LoVo (cell line): ENCODE measurements at regions not wholly inside any gene's neighbourhood (a gene's known extent, or its start where the extent isn't known, plus 50 kb on each side); places are given as distances from the start of the nearest gene placed in this dataset.

ENCODE experiments used
- DNase-seq: peaks from one replicate; pipeline ENCODE4 v3.0.0-alpha.2; 2016; ENCODE audit warnings: low spot score

DNA sequence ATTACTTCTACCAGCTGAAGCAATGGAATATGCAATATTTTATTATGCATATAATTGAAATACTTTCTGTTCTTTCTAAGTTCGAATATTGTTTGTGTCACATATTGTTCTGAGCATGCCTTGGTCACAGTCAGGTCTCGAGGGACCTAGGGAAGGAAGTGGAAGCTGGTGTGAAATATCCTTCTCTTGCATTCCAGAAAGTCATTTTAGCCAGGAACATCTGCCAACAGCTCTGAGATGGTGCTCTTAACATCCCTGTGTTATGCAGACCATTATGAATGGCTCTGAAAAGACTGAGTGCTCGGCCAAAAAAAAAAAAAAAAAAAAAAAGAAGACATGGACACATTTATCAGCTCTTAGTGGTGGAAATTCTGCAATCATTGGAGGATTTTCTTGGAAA, 132.7 kb upstream of the JAG1 start:
- DNase-seq: no peak

DNA sequence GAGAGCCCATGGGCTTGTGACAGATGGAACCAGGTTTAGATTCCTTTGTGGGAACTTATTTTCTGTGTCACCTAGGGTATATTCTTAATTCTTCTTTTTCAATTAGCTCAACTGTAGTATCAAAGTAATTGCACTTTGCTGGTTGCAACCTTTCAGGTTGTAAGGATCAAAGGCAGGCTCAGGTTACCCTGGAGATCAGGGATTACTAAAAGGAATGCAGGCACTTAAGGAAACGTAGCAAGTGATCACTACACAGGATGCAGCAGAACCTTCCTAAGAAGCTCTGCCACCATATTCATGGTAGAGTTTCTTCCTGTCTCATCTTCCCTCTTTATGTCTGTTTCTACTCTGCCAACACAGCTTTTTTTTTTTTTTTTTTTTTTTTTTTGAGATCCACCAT, 133.2 kb upstream of the JAG1 start:
- DNase-seq: no peak

DNA sequence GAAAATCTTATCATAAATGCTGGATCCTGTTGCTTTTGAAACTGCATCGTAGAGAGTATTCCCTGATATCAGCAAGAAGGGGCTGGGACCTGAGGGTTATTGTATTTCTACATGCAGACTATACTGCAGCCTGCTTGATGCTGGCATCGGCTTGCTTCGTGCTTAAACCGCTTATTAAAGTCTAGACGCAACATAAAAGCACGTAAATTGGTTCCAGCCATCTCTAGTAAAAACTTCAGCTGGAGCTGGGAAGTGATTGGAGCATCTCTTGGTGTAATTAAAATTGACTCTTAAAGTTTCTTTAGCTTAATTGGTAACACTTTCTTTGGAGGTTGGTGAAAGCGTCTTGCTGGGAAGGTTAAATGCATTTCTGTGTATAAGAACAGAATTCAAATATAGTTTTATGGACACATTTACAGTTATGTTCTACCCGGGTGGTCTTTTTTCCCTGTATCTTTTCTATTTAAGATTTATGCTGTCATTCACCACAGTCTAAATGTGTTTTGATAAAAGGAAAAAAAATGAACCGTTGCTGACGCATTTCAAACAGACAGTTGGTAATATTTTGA, 139.0 kb upstream of the JAG1 start:
- no peak for DNase-seq

DNA sequence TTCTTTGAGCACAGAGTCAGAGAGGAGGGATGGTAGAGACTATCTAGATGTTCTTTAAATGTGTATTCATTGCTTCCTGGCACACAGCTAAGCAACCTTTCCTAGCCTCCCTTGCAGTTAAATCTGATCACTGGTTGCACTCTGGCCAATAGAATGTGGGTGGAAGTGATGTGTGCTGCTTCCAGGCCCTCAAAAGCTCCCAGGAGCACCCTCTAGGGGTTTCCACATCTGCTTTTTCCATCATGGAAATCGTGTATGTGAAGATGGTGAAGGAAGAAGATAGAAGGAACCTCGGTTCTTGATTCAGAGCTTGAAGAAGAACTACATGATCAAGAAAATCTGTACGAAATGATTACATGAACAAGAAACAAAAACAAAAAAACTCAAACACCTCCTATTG, 149.8 kb upstream of the JAG1 start:
- DNase-seq: no peak

DNA sequence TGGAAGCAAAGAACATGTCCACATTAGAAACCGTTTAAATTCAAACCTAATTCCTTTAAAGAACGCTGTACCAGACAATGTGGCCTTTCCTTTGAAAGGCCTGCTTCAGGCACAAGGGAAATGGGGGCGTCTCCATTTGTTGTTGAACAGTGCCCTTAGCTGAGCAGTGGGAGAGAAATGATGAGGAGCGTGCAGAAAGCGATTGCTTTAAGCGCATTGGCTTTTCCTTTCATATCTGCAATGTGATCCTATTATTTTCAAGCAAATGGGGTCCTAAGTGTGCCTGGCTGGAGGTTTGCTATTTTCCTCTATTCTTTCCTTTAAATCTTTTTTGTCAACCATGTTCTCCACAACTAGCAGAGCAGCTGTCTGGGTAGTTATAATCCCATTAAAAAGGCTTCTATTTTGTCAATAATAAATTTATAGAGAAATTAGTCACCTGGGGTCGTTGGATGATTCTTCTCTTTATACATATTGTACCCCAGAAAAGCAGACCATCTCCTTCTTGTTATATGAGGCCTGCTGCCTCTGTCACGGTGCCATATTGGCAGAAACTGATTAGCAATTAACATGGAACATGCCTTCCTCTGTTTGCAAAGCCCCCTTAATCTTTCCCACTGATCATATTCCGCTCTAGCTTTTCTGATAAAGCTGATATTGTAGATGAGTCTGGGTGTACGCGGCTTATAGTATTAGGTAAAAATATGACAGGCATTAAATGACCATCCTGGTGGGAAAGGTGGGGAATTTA, 151.1 kb upstream of the JAG1 start:
- DNase-seq: no peak

DNA sequence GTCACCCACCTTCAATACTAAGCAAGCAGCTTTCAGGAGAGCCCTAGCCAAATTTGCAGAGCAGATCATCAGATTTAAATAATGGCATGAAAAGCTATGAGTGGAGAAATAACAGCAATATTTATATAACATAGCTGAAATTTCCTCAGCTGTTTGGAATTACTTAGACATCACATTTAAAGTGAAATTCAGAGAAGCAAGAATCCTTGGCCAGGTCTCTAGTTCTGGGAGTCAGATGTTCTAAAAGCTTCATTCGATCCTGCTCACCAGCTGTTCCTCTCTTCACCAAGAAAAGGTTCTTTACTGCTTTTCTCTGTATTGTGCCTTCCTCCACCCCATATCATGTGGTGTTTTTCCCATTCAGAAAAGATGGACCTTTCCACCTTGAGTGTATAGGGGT, 152.3 kb upstream of the JAG1 start:
- no peak for DNase-seq

DNA sequence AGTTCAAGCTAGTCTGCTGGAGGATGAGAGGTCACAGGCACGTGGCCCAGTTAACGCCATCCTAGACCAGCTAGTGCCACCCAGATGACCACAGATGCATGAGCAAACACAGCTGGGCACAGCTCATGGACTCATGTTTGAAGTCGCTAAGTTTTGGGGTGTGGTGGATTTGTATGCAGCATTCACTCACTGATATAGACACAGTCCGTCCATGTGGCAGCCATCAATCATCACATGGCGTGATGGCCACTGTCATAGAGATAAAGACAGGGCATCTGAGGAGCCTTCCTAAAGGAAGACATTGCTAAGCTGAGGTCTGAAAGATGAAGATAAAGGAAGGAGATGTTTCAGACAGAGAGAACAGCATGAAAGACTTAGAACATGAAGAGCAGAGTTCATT, 154.4 kb upstream of the JAG1 start:
- DNase-seq: no peak

DNA sequence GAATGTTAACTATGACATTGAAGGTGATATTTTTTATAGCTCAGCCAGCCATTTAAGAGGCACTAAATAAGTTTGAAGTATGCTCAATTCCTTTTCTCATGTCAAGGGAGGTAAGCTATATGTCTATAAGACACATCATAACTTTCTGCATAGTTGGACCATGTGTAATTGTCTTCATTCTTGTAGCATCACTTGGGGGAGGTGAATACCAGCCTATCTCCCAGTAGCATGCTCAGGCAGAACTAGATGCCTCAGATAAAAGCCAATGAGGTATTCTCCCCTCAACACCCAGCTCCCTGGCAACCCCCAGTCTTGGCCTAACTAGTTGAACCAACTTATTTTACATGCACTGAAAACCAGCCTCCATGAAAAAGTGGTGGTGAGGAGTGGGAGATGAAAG, 158.3 kb upstream of the JAG1 start:
- no peak for DNase-seq

DNA sequence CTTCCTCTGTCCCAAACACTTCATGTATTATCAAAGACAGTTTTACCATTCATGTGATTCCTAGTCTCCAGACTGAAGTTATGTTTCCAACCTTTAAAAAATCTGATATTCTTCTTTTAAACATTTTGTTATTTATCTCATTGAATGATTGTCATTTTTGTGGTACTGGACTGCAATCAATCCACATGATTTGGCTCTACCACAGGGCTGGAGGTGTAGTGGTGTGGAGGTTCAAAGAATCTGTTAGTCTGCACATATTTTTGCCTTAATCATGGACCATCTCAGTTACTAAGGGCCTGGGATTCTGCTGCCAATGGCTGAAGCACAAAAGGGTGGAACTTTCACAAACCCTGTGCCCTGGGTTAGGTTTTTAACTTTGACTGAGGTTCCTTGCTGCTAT, 164.1 kb upstream of the JAG1 start:
- no peak for DNase-seq

DNA sequence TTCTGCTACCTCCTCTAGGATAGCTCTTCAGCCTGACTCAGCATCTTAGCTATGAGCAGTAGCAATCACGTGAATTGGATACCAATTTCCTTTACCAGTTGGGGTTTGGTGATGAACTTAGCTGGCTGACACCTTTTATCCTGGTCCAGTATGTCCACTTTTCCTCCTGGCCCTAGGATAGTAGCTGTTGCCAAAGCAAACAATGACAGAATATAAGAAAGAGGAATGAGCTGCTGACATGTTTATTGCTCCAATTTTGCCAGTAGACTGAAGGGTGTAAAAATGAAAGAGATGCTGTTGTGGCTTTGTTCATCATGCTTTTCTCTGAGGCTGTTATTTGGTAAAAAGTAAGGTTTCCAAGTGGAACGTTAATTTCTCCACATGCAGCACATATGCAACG, 168.3 kb upstream of the JAG1 start:
- no peak for DNase-seq

DNA sequence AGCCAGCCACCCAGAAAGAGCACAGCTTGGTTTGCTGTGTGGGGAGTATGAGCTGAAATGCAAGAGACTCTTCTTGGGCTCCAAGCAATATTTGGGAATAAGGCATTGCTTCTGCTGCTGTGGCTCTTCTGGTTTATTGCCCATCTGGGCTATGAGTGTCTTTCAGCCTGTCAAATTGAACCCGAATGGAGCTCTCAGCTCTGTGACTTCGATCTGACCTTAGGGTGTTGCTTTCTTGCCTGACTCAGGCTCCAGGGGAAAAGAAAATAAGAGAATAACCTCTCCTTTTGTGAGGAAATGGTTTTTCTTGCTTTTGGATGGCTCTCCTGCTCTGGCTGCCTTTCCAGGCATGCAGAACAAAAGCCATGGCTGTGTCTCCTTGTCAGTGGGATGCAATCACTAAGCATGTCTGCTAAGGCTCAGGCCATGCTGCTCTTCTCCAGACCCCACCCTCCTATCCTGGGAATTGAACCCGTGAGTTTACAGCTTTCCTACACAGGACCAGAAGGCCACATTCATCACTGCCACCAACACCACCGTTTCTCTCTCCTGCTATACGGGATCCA, 169.4 kb upstream of the JAG1 start:
- no peak for DNase-seq

DNA sequence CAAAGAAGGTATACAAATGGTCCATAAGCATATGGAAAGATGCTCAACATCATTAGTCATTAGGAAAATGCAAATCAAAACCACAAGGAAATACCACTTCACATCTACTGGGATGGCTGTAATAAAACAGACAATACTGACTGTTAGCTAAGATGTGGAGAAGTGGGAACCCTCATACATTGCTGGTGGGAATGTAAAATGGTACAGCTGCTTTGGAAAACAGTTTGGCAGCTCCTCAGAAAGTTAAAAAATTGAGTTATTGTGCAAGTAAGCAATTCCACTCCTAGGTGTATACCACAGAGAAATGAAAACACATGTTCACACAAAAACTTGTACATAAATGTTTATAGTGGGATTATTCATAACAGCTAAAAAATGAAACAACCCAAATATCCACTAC, 173.0 kb upstream of the JAG1 start:
- no peak for DNase-seq

DNA sequence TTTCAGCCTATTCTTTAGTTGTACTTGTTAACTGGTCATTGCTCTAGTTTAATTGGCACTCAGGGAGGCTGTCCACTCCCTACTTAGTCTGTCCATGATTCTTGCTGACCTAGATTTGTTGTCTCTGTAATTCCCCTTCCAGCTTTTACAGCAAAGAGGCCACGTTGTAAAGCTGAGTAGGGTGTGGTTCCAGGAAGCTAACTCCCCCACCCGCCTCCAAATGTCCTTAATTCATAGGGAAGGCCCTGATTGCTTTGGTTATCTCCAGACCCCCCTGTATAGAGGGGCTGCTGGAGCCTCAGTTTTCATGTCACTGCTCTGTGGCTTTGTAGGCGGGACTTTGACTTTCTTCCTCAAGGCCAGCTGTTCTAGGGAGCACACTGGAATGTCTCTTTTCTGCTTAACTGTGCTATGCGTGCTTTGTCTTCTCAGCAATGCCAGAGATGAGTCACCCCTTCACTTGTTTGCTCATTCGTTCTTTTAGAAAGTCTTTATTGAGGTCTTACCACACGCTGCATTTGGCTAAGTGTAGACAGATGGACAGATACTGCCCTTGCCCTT, 175.1 kb upstream of the JAG1 start:
- DNase-seq: peak; percentile 80

DNA sequence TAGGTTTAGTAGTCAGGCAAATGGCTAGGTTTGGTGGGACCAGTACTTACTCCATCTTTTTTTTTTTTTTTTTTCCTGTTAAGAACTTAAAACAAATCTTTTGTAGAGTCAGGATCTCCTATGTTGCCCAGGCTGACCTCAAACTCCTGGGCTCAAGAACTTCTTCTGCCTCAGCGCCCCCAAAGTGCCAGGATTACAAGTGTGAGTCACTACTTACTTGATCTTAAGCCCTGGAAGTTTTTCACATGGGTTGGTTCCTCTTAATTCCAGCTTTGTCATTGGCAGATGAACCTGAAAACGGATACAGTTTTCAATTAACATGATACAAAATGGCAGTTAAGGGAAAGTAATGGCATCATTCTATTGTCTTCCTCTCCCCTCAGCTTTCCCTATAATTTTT, 179.4 kb upstream of the JAG1 start:
- no peak for DNase-seq

DNA sequence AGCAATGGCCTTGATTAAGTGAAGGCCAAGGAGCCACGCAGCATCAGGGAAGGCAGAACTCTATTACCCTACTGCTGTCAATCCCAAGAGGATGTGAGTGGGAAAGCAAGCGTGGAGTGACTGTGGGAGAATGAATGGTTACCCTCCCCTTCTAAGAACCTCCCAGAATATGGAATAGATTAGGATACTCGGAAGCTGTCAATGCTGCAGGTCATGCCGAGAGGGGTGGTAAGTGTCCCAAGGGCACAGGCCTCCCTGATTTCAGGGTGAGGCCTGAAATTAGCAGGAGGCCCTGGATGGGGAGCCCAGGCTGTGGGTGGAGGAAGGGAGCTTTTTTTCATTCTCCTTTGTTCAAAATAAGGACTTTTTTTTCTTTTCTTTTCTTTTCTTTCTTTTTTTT, 179.9 kb upstream of the JAG1 start:
- DNase-seq: no peak

DNA sequence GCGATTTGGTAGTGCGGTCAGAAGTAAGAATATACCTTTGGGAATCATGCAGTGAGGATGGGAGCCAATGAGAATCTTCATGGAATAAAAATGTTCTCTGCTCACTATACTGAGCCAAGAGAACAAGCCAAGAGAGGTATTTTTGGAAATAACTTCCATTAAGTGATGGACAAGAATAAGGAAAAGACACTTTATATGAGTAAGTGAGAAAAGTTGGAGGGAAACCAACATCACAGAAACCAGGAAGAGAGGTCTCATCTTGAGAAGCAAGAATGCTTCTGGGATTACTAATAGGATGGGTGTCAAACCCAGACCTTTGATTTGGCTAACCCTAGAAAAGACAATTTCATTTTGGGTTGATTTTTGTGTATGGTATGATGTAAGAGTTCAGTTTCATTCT, 181.2 kb upstream of the JAG1 start:
- DNase-seq: no peak

DNA sequence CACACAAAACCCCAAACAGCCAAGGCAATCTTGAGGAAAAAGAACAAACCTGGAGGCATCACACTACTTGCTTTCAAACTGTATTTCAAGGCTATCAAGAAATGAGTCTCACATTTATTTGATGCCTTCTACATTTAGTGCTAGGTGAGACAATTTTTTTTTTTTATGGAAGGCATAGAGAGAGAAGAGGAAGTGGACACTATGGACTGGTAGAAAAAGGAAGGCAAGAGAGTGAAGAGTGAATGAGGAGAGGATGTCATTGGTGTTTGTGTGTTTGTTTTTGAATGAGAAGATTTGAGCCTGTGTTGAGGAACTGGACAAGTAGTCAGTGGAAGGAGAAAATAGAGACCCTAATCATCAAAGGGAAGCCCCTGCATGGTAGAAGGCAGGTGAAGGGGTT, 182.0 kb upstream of the JAG1 start:
- no peak for DNase-seq

DNA sequence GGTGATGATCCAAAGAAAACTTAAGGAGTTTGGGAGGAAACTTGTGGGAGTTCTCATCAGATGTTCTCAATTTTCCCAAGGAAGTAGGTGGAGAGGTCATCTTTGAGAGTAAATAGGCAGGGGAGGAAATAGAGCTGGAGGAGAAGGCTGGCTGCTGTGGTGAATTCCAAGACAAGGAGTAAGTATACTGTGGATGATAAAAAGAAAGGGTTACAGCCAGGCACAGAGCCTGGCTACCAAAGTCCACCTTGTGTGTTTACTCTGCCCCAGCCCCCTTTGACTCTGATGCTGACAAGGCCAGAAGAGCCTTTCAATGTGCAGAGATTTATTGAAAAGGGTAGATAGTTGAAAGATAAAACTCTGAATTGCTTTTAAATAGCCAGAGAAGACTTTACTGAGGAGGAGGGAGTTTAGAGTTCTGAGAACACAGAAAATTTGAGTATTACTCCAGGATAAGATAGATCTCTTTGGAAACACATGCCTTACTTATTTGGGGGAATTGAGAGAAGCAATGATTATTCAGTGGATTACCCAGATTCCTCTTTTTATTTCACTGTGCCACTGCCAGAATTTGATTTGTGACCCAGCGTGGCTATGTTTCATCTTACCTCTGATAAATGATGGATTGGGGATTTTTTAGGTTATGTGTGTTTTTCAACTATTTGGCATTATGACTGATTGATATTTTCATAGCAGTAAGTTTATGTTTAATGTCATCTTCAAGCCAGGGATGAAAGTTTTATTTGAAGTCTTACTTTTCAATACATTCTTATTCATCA, 182.6 kb upstream of the JAG1 start:
- DNase-seq: no peak

DNA sequence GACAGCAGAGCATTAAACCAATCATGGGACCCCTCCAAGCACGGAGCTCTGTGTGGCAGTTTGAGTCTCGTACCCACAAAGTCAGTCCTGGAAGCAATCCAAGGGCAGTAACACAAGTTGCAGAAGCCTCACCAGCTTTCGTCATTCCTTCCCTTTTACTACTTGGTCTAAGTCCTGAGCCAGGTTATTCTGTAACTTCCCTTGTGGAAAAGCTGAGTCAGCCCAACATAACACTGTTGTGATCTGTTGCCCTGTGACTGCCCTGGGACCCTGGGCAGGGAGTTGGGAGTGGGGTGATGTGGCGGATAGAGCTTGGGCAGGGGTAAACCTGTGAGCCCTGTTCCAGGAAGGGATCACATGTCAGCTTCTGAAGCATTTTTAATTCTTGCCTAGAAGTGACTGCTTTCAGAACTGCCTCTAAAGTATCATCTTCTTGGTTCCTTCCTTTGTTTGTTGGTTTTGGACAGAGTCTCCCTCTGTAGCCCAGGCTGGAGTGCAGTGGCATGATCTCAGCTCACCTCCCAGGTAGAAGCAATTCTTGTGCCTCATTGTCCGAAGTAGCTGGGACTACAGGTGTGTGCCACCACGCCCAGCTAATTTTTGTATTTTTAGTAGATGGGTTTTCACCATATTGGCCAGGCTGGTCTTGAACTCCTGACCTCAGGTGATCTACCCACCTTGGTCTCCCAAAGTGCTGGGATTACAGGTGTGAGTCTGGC, 183.7 kb upstream of the JAG1 start:
- peak; percentile 40 for DNase-seq

DNA sequence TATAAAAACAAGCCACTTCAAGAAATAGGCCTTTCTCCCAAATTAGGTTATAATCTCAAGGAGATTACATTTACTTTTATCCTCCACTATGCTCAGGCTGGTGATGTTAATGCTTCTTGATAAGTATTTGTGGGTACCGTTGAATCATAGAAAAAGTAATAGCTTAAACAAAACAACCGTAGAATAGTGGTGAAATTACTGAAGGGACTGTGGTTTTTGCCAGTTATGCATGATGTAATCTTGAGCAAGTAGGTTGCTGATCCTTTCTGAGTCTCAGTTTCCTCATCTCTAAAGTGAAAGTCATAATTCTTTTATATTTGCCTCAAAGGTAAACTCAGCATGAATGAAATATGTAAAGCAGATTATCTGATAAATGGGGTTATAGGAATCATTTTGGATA, 187.3 kb upstream of the JAG1 start:
- peak; percentile 49 for DNase-seq

DNA sequence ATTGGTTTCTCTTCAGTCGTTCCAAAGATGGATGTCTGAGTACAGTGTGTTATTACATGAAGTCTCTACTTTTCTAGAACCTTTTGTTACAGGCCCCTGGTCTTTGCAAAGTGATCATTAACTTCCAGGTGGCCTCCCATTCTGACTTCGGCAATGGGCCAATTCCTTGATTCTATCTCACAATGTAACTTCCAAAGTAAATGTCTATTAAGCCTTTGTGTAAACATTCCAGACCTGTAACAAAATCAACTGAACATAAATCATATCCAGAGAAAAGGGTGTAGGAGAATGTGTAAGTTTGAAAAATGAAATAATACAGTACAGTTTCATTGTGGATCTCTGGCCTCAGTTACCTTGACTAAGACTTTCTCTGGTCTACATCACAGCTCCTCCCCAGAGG, 187.8 kb upstream of the JAG1 start:
- peak; percentile 70 for DNase-seq
